Right lobe of liver (tissue), 6 donors: ENCODE measurements at regions not wholly inside any gene's neighbourhood (a gene's known extent, or its start where the extent isn't known, plus 50 kb on each side); places are given as distances from the start of the nearest gene placed in this dataset.
"Not testable (repeated sequence)": the region's sequence is repeated elsewhere in the genome, so short reads cannot be mapped to it uniquely, and the experiment has no call there.

Source experiments
- ATAC-seq, 4 donors: fragments of 200-7000 bp; cut with Tn5 transposase; one replicate each; pipeline ENCODE4 v1.9.1; 2020; ENCODE audit warnings: mild to moderate bottlenecking in 4 of 4, moderate library complexity in 4 of 4
- DNase-seq, 3 donors: peaks; one replicate each; pipeline ENCODE4 v3.0.0-alpha.2; 2020
- H3K27ac ChIP-seq, 3 donors: fragments of 200-600 bp; one replicate each; pipeline ENCODE4 v1.8.0; 2022
- H3K27me3 ChIP-seq, 2 donors: fragments of 200-600 bp; one replicate each; pipeline ENCODE4 v1.8.0; 2022
- H3K36me3 ChIP-seq, 4 donors: fragments of 200-600 bp; sonication (generic) in 1 of 4; one replicate each; pipeline versions ENCODE4 v1.5.1 to v1.8.0; 2017 to 2022; ENCODE audit warnings: control low read depth in 1 of 4
- H3K4me1 ChIP-seq, 4 donors: fragments of 200-600 bp; sonication (generic) in 1 of 4; one replicate each; pipeline versions ENCODE4 v1.5.1 to v1.8.0; 2017 to 2022; ENCODE audit warnings: control low read depth in 1 of 4
- H3K4me3 ChIP-seq, 3 donors: fragments of 200-600 bp; one replicate each; pipeline ENCODE4 v1.8.0; 2022
- H3K9me3 ChIP-seq, 4 donors: fragments of 200-600 bp; sonication (generic) in 1 of 4; one replicate each; pipeline versions ENCODE4 v1.5.1 to v1.8.0; 2017 to 2022; ENCODE audit warnings: control low read depth in 1 of 4
- POLR2A ChIP-seq: fragments of 450-650 bp; IDR thresholded peaks from one replicate; pipeline ENCODE4 v1.6.1; 2017; ENCODE audit warnings: antibody characterized with exemption, mild to moderate bottlenecking
- WGBS: methylation state at CpG from one replicate; pipeline ENCODE4 v1.1.6; 2018; ENCODE audit warnings: low coverage, low lambda C conversion rate; ENCODE audit not compliant: insufficient coverage; ENCODE audit errors: missing lambda C conversion rate; 5-methylcytosine and 5-hydroxymethylcytosine counted together
- intact Hi-C, 2 donors: fragments of 100-400 bp; cut with DNase I; formaldehyde crosslinking; loops; one replicate each; pipeline versions ENCODE4 v1.11.2 to v1.14.1; 2022
- TF ChIP-seq, protein P1 (sequence below), 4 donors: fragments of 200-600 bp in 3 of 4; fragments of 450-650 bp in 1 of 4; IDR thresholded peaks; one replicate each; pipeline versions ENCODE4 v1.5.1 to v1.8.0; 2016 to 2022; ENCODE audit warnings: antibody characterized with exemption in 4 of 4, mild to moderate bottlenecking in 2 of 4
- donor health status: DM: no; HTN: yes; CAD: no.
- donor health status: DM: no; HTN: no; CAD: no.
- donor health status: DM: no; HTN: no; CAD: no.
- donor health status: DM: no; HTN: yes; CAD: no.
- donor health status: DM: no; HTN: yes; CAD: no.

DNA sequence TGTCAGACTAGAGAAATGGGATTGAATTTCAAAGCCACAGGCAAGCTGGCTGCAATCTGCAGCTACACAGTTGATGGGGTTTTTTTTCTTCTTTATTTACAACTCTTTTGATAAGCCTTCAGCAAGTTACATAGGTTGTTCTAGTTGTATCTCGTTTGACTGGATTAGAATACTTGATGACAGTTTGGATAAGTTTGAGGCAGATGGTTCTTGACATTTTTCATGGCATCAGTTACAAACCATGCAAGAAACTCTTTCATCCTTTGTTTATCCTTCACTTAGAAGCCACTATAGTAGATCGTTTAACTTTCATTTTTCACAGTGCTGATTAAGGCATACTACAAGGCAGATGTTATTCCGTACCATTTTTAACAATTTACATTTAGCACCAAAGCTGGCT lies 238.9 kb downstream of the TOX3 start:
- 26% methylated on average over 3 of the region's 3 CpGs for WGBS
- ATAC-seq = peak in 1 of 4 donors; percentile 47
- no peaks in the 10 kb centered on the region for H3K4me1 ChIP-seq
- no peak overlapping the region for H3K4me3 ChIP-seq
- TF ChIP-seq POLR2A = no peak
- TF ChIP-seq, protein P1, sequence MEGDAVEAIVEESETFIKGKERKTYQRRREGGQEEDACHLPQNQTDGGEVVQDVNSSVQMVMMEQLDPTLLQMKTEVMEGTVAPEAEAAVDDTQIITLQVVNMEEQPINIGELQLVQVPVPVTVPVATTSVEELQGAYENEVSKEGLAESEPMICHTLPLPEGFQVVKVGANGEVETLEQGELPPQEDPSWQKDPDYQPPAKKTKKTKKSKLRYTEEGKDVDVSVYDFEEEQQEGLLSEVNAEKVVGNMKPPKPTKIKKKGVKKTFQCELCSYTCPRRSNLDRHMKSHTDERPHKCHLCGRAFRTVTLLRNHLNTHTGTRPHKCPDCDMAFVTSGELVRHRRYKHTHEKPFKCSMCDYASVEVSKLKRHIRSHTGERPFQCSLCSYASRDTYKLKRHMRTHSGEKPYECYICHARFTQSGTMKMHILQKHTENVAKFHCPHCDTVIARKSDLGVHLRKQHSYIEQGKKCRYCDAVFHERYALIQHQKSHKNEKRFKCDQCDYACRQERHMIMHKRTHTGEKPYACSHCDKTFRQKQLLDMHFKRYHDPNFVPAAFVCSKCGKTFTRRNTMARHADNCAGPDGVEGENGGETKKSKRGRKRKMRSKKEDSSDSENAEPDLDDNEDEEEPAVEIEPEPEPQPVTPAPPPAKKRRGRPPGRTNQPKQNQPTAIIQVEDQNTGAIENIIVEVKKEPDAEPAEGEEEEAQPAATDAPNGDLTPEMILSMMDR (IDR thresholded peaks at IDR 0.05) = no peak
- intact Hi-C loops = no loop called here
- no peaks in the 10 kb centered on the region for H3K9me3 ChIP-seq
- H3K36me3 ChIP-seq = no peaks in the 10 kb centered on the region
- no peaks in the 10 kb centered on the region for H3K27me3 ChIP-seq
- H3K27ac ChIP-seq = no peak overlapping the region
- no peak for DNase-seq

DNA sequence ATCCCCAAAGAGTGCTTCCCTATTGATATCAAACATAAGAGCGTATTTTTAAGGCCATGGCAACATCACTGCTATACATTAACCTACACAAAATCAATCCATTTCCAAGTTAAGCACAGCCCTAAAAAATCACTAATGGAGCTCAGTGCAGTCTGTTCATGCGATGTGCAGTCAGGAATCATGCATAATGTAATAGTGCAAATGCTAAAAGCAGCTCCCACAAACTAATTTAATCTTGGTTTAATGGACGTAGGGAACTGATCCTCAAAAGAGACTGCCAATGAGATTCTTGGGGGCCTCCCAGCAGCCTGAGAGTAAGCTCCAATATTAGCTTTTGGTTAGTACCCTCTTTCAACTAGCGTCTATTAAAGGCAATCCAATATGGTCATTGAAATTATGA lies 245.9 kb downstream of the TOX3 start:
- ATAC-seq = no peak
- no peaks in the 10 kb centered on the region for H3K27me3 ChIP-seq
- H3K4me3 ChIP-seq = no peak overlapping the region
- no peak for TF ChIP-seq POLR2A
- TF ChIP-seq, protein P1 (IDR thresholded peaks at IDR 0.05) = no peak
- no peaks in the 10 kb centered on the region for H3K36me3 ChIP-seq
- no peak for DNase-seq
- H3K27ac ChIP-seq = no peak overlapping the region
- peaks cover 0 to 14% (median 2%) of the 10 kb centered on the region in 4 donors for H3K4me1 ChIP-seq
- no peaks in the 10 kb centered on the region for H3K9me3 ChIP-seq
- WGBS = 77% methylated on average over 4 of the region's 4 CpGs
- intact Hi-C loops = no loop called here

DNA sequence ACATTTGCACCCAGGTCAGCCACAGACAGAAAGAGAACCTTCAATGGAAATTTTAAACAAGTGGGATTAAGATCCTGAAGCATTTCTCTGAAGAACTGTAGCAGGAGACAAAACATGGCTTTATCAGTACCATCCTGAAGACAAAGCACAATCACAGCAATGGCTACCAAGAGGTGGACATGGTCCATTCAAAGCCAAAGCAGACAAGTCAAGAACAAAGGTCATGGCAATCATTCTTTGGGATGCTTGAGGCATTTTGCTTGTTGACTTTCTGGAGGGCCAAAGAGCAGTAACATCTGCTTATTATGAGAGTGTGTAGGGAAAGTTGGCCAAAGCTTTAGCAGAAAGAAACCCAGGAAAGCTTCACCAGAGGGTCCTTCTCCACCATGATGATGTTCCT lies 248.2 kb downstream of the TOX3 start:
- Histone ChIP-seq H3K4me3 (no peak overlapping the region), H3K27me3 (no peaks in the 10 kb centered on the region), H3K9me3 (no peaks in the 10 kb centered on the region), H3K4me1 (peaks cover 0 to 36% (median 9%) of the 10 kb centered on the region in 4 donors), H3K27ac (no peak overlapping the region), H3K36me3 (no peaks in the 10 kb centered on the region)
- DNase-seq = no peak
- ATAC-seq = no peak
- TF ChIP-seq POLR2A = no peak
- intact Hi-C loops = loop anchor here in 1 of 2 donors (5.0 kb wide), 1 partner anchor 109 kb away; no protein-coding TSS in a partner anchor

DNA sequence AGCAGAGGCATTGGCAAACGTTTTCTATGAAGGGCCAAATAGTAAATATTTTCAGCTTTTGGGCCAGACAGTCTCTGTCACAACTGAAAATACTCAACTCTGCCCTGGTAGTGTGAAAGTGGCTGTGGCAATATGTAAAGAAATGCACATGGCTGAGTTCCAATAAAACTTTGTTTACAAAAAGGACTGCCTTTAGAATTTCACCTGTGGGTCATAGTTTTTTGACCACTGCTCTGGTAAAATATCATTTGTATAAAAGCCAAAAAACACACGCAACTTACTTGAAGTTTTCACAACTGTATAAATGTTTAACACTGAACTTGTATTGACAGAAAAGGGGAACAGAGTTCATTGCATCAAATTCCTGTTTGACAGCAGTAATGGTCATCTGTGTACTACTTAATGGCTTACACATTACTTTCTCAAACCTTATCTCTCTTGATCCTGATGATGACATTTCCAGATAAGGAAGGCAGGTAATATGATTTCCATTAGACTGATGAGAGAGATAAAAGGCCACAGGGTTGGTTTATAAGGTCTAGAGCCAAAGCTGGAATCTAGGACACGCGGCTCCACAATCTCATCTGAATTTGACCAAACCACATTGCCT lies 250.1 kb downstream of the TOX3 start:
- 35% methylated on average over 4 of the region's 4 CpGs for WGBS
- not testable (repeated sequence) for H3K36me3 ChIP-seq, H3K9me3 ChIP-seq, H3K27me3 ChIP-seq, H3K4me3 ChIP-seq
- ATAC-seq (peak; percentile 75 to 90 (median 80)), DNase-seq (peak in 1 of 3 donors; percentile 55)
- Histone ChIP-seq H3K4me1 (peaks cover 0 to 43% (median 9%) of the 10 kb centered on the region in 4 donors), H3K27ac (peak overlapping the region; percentile 8 to 81 (median 42))
- intact Hi-C loops = loop anchor here in 1 of 2 donors (5.0 kb wide), 1 partner anchor 110 kb away; no protein-coding TSS in a partner anchor

DNA sequence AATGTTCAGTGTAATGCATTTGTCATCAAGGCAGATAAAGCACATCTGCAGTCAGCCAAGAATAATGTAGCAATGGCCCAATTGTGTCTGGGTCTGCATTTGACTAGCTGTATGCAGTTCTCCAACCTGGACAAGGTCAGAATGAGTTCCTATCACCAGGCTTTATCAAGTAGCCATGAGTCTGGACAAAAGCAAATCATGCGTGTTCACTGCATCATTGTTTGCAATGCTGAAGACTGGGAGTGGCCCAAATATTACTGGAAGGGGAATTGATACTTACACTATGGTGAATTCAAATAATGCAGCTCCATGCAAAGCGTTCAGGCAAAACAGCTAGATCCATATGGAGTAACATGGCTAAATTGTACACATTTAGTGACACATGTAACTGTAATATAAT lies 250.9 kb downstream of the TOX3 start:
- H3K27ac ChIP-seq = peak overlapping the region; percentile 6 to 80 (median 38)
- WGBS = 70% methylated on average over 2 of the region's 2 CpGs

More for the DNA sequence above, 250.9 kb downstream of the TOX3 start:
- Histone ChIP-seq H3K9me3 (no peaks in the 10 kb centered on the region), H3K36me3 (no peaks in the 10 kb centered on the region), H3K27me3 (no peaks in the 10 kb centered on the region), H3K4me1 (peaks cover 0 to 43% (median 9%) of the 10 kb centered on the region in 4 donors), H3K4me3 (no peak overlapping the region)
- peak in 2 of 4 donors; percentile 29 to 31 for ATAC-seq
- TF ChIP-seq, protein P1 (IDR thresholded peaks at IDR 0.05) = no peak
- TF ChIP-seq POLR2A = no peak
- intact Hi-C loops = loop anchor here in 1 of 2 donors (5.0 kb wide), 1 partner anchor 111 kb away; no protein-coding TSS in a partner anchor
- DNase-seq = no peak
